C1 segment of cervical spinal cord (tissue), 14 donors: ENCODE measurements at regions not wholly inside any gene's neighbourhood (a gene's known extent, or its start where the extent isn't known, plus 50 kb on each side); places are given as distances from the start of the nearest gene placed in this dataset.

Source experiments
- DNase-seq, 14 donors: peaks; one replicate each; lab custom pipeline; 2025; lab: John Stamatoyannopoulos, UW

GRCh38 chr18:25814841-25815458 lies 275.5 kb downstream of the SS18 start:
- no peak for DNase-seq

- DNase-seq, result no peak
Observed at GRCh38 chr18:25813110-25813509, 277.3 kb downstream of the SS18 start.

GRCh38 chr18:25810736-25811135 lies 279.7 kb downstream of the SS18 start:
- no peak for DNase-seq

- no peak for DNase-seq
Observed at GRCh38 chr18:25805939-25806338, 284.5 kb downstream of the SS18 start.

GRCh38 chr18:25805323-25805722 lies 285.1 kb downstream of the SS18 start:
- no peak for DNase-seq

- DNase-seq, result no peak
Observed at GRCh38 chr18:25799231-25799630, 291.2 kb downstream of the SS18 start.

- DNase-seq, result no peak
Observed at GRCh38 chr18:25798046-25798445, 292.4 kb downstream of the SS18 start.

- DNase-seq, result peak in 6 of 14 donors; percentile 1 to 25 (median 7)
Observed at GRCh38 chr18:25795213-25795612, 295.2 kb downstream of the SS18 start.

GRCh38 chr18:25787276-25787675 lies 303.1 kb downstream of the SS18 start:
- DNase-seq, result no peak

- DNase-seq, result no peak
Observed at GRCh38 chr18:25786758-25787157, 303.7 kb downstream of the SS18 start.

- DNase-seq, result no peak
Observed at GRCh38 chr18:25780105-25780504, 310.3 kb downstream of the SS18 start.

- DNase-seq, result no peak
Observed at GRCh38 chr18:25771796-25772195, 318.6 kb downstream of the SS18 start.

GRCh38 chr18:25764777-25765176 lies 325.6 kb downstream of the SS18 start:
- DNase-seq, result no peak

GRCh38 chr18:25759111-25759510 lies 331.3 kb downstream of the SS18 start:
- no peak for DNase-seq

GRCh38 chr18:25743646-25744151 lies 346.7 kb downstream of the SS18 start:
- no peak for DNase-seq

GRCh38 chr18:25739376-25739775 lies 351.0 kb downstream of the SS18 start:
- DNase-seq, result no peak

- peak in 2 of 14 donors; percentile 15 to 29 for DNase-seq
Observed at GRCh38 chr18:25737710-25738311, 352.6 kb downstream of the SS18 start.

GRCh38 chr18:25736516-25736915 lies 353.9 kb downstream of the SS18 start:
- no peak for DNase-seq

- no peak for DNase-seq
Observed at GRCh38 chr18:25735459-25735858, 355.0 kb downstream of the SS18 start.

GRCh38 chr18:25734336-25734735 lies 356.1 kb downstream of the SS18 start:
- no peak for DNase-seq

GRCh38 chr18:25732862-25733261 lies 357.6 kb downstream of the SS18 start:
- no peak for DNase-seq

- DNase-seq, result no peak
Observed at GRCh38 chr18:25729072-25729471, 361.3 kb downstream of the SS18 start.

- DNase-seq, result peak in 1 of 14 donors; percentile 32
Observed at GRCh38 chr18:25727281-25727985, 363.0 kb downstream of the SS18 start.
